ENCODE measurements at regions not wholly inside any gene's neighbourhood (a gene's known extent, or its start where the extent isn't known, plus 50 kb on each side); places are given as distances from the start of the nearest gene placed in this dataset.

- no peak for TF ChIP-seq CTCF (IDR thresholded peaks at IDR 0.05)
- no peak for TF ChIP-seq POLR2A (IDR thresholded peaks at IDR 0.05)
Observed at GRCh38 chr9:109704546-109704945, 75.5 kb upstream of the PALM2AKAP2 start.
